ENCODE measurements at regions not wholly inside any gene's neighbourhood (a gene's known extent, or its start where the extent isn't known, plus 50 kb on each side); places are given as distances from the start of the nearest gene placed in this dataset.

DNA sequence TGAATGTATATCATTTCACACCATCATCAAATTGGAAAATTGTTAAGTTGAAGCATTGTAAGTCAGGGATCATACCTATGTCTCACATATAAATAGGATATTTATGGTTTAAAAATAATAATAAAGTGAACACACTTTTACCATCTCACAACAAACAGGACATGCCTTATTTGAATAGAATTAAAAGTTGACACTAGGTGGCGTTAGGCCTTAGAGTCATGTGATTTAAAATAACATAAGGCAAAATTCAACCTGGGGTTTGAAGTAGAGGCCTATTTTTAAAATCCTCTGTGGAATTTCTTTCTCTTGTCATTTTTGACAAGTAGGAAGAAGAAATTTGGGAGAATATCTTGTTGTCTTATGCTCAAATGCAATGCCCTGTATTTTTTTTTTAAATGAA is 184.7 kb upstream of the PCDH15 start:
- no peaks in the 10 kb centered on the region for H3K4me1 Mint-ChIP-seq
- no peaks in the 10 kb centered on the region for H3F3A ChIP-seq (ENCODE audit: low read depth)
- no peak overlapping the region for H3K4me2 ChIP-seq
- H3K36me3 Mint-ChIP-seq, result peaks cover 2% of the 10 kb centered on the region
- no peak overlapping the region for H2AFZ ChIP-seq (replicated peaks)
- H4K20me1 ChIP-seq (ENCODE audit: low read depth), result no peaks in the 10 kb centered on the region
- no peak overlapping the region for H3K4me3 Mint-ChIP-seq
- H3K27me3 Mint-ChIP-seq (ENCODE audit: insufficient read depth, low read depth), result peaks cover 2% of the 10 kb centered on the region
- no peak overlapping the region for H3K4me3 ChIP-seq
- H3K27ac ChIP-seq, result no peak overlapping the region
- H3K79me2 ChIP-seq (ENCODE audit: low read depth), result no peaks in the 10 kb centered on the region
- H3K9me3 Mint-ChIP-seq, result peaks cover 7% of the 10 kb centered on the region
- TF ChIP-seq CTCF (IDR thresholded peaks at IDR 0.05) (peak; percentile 66), EZH2 (IDR thresholded peaks at IDR 0.05) (no peak), EZH2phosphoT487 (IDR thresholded peaks at IDR 0.05) (no peak)
- no peaks in the 10 kb centered on the region for H3K4me1 ChIP-seq
- no peak overlapping the region for H3K27ac Mint-ChIP-seq
- DNase-seq (ENCODE audit: low spot score), result peak; percentile 49
- no peak overlapping the region for H3K9ac ChIP-seq
- H3K9me3 ChIP-seq (ENCODE audit: low read depth), result no peaks in the 10 kb centered on the region
- no peaks in the 10 kb centered on the region for H3K36me3 ChIP-seq
- no peaks in the 10 kb centered on the region for H3K27me3 ChIP-seq

DNA sequence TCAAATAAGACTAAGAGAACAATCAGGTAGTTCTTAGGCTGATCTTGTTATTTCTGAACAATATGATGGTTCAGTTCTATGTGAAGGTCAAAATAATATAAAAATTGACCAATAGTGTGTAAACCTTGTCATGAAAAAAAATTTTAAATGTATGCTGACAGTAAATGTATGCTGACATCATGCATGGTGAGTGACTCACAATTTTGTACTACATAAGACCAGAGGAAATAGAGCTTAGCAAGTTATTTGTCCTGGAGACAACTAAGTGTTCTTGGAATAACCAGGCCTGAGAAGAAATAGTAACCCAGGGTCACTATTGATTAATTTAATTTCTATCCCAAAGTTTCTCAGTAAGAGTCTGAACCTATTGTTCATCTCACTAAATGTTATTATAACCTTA is 182.2 kb upstream of the PCDH15 start:
- H3K4me1 ChIP-seq, result no peaks in the 10 kb centered on the region
- no peaks in the 10 kb centered on the region for H3K4me1 Mint-ChIP-seq
- H3K4me3 Mint-ChIP-seq, result no peak overlapping the region
- no peak for DNase-seq (ENCODE audit: low spot score)
- H2AFZ ChIP-seq (replicated peaks), result no peak overlapping the region
- no peaks in the 10 kb centered on the region for H3K36me3 ChIP-seq
- no peak overlapping the region for H3K27ac ChIP-seq
- no peaks in the 10 kb centered on the region for H3K27me3 Mint-ChIP-seq (ENCODE audit: insufficient read depth, low read depth)
- H3K9me3 ChIP-seq (ENCODE audit: low read depth), result no peaks in the 10 kb centered on the region
- H4K20me1 ChIP-seq (ENCODE audit: low read depth), result no peaks in the 10 kb centered on the region
- no peaks in the 10 kb centered on the region for H3K79me2 ChIP-seq (ENCODE audit: low read depth)
- no peaks in the 10 kb centered on the region for H3K36me3 Mint-ChIP-seq
- no peak overlapping the region for H3K27ac Mint-ChIP-seq
- H3K4me3 ChIP-seq, result no peak overlapping the region
- no peaks in the 10 kb centered on the region for H3F3A ChIP-seq (ENCODE audit: low read depth)
- no peak overlapping the region for H3K9ac ChIP-seq
- TF ChIP-seq EZH2phosphoT487 (IDR thresholded peaks at IDR 0.05) (no peak), EZH2 (IDR thresholded peaks at IDR 0.05) (no peak), CTCF (IDR thresholded peaks at IDR 0.05) (no peak)
- H3K4me2 ChIP-seq, result no peak overlapping the region
- H3K27me3 ChIP-seq, result no peaks in the 10 kb centered on the region
- peaks cover 2% of the 10 kb centered on the region for H3K9me3 Mint-ChIP-seq

DNA sequence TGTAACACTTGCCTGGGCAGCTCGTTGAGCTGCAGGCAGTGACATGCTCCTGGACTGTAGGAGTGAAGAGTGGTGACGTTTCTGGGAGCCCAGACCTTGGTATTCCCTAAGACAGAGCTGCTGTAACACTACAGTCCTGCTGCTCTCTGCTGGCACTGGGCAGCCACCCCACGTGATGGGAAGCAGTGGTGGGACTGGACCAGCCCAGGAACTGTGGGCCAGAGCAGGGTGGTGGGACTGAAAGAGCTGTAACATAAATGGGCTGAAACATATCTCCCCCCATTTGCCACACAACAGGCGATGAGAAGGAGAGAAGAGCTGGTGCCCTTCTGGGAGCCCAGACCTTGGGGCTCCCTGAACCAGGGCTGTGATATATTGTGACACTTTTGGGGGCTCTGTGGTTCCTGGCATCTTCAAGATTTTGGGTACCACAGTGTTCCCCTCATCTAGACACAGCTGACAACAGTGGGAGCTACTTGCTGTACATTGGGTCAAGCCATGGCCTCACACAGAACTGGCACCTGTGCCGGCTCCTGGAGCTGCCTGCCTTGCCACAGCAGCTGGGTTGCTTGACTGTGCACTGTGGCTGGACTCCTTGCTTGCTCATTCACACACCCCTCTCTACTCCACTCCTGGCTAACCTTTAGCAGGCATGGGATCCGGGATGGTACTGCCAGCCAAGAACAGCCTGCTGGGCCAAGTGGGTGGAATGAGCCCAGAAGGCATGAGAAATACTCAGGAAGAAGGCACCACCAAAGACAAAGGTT is 161.3 kb upstream of the PCDH15 start:
- Histone ChIP-seq H3K27ac (no peak overlapping the region), H3F3A (ENCODE audit: low read depth) (no peaks in the 10 kb centered on the region), H3K4me3 (no peak overlapping the region), H3K4me2 (no peak overlapping the region), H3K36me3 (no peaks in the 10 kb centered on the region), H4K20me1 (ENCODE audit: low read depth) (no peaks in the 10 kb centered on the region), H3K27me3 (no peaks in the 10 kb centered on the region), H3K9me3 (ENCODE audit: low read depth) (no peaks in the 10 kb centered on the region), H3K9ac (no peak overlapping the region), H3K4me1 (no peaks in the 10 kb centered on the region), H3K79me2 (ENCODE audit: low read depth) (no peaks in the 10 kb centered on the region), H2AFZ (replicated peaks) (no peak overlapping the region)
- no peak for DNase-seq (ENCODE audit: low spot score)
- Mint-ChIP-seq H3K4me3 (no peak overlapping the region), H3K9me3 (no peaks in the 10 kb centered on the region), H3K27me3 (ENCODE audit: insufficient read depth, low read depth) (no peaks in the 10 kb centered on the region), H3K36me3 (no peaks in the 10 kb centered on the region), H3K4me1 (no peaks in the 10 kb centered on the region), H3K27ac (no peak overlapping the region)
- TF ChIP-seq EZH2phosphoT487 (IDR thresholded peaks at IDR 0.05), result no peak
- TF ChIP-seq CTCF (IDR thresholded peaks at IDR 0.05), result no peak
- no peak for TF ChIP-seq EZH2 (IDR thresholded peaks at IDR 0.05)

All from neural progenitor cell (in vitro differentiated cells).